Stimulated activated CD8-positive, alpha-beta memory T cell treated with anti-CD3 and anti-CD28 coated beads, Interleukin-7, amount 100 ng/mL, for 4 hours (primary cell): ENCODE measurements at regions not wholly inside any gene's neighbourhood (a gene's known extent, or its start where the extent isn't known, plus 50 kb on each side); places are given as distances from the start of the nearest gene placed in this dataset.

Source experiments
- DNase-seq, 2 donors: peaks; one replicate each; pipeline ENCODE4 v3.0.0-alpha.2; 2020; ENCODE audit warnings: low read depth in 2 of 2

GRCh38 chr16:72324578-72324977, 152.6 kb upstream of the PMFBP1 start:
- DNase-seq, result no peak

GRCh38 chr16:72317446-72317845, 145.5 kb upstream of the PMFBP1 start:
- no peak for DNase-seq

- no peak for DNase-seq
Measured at GRCh38 chr16:72313903-72314302, 141.9 kb upstream of the PMFBP1 start.

GRCh38 chr16:72312828-72313227, 140.9 kb upstream of the PMFBP1 start:
- no peak for DNase-seq

- no peak for DNase-seq
Measured at GRCh38 chr16:72311426-72311825, 139.5 kb upstream of the PMFBP1 start.

GRCh38 chr16:72309001-72309400, 137.0 kb upstream of the PMFBP1 start:
- no peak for DNase-seq

- no peak for DNase-seq
Measured at GRCh38 chr16:72308396-72308795, 136.4 kb upstream of the PMFBP1 start.

GRCh38 chr16:72302332-72302731, 130.4 kb upstream of the PMFBP1 start:
- DNase-seq, result no peak

- DNase-seq, result no peak
Measured at GRCh38 chr16:72301523-72302236, 129.7 kb upstream of the PMFBP1 start.

GRCh38 chr16:72300892-72301291, 128.9 kb upstream of the PMFBP1 start:
- DNase-seq, result no peak

GRCh38 chr16:72299684-72300243, 127.8 kb upstream of the PMFBP1 start:
- no peak for DNase-seq

- no peak for DNase-seq
Measured at GRCh38 chr16:72298961-72299360, 127.0 kb upstream of the PMFBP1 start.

GRCh38 chr16:72295914-72296313, 124.0 kb upstream of the PMFBP1 start:
- DNase-seq, result no peak

- no peak for DNase-seq
Measured at GRCh38 chr16:72291531-72291981, 119.6 kb upstream of the PMFBP1 start.

- DNase-seq, result no peak
Measured at GRCh38 chr16:72291121-72291520, 119.2 kb upstream of the PMFBP1 start.

GRCh38 chr16:72287649-72288048, 115.7 kb upstream of the PMFBP1 start:
- no peak for DNase-seq

- DNase-seq, result no peak
Measured at GRCh38 chr16:72286936-72287620, 115.1 kb upstream of the PMFBP1 start.

- DNase-seq, result no peak
Measured at GRCh38 chr16:72285728-72286127, 113.8 kb upstream of the PMFBP1 start.

- no peak for DNase-seq
Measured at GRCh38 chr16:72285324-72285723, 113.4 kb upstream of the PMFBP1 start.

- no peak for DNase-seq
Measured at GRCh38 chr16:72284042-72284789, 112.3 kb upstream of the PMFBP1 start.

- DNase-seq, result no peak
Measured at GRCh38 chr16:72282362-72282761, 110.4 kb upstream of the PMFBP1 start.

GRCh38 chr16:72278301-72278700, 106.3 kb upstream of the PMFBP1 start:
- DNase-seq, result no peak
